MM.1S (cell line): ENCODE measurements at regions not wholly inside any gene's neighbourhood (a gene's known extent, or its start where the extent isn't known, plus 50 kb on each side); places are given as distances from the start of the nearest gene placed in this dataset.

ENCODE experiments used
- CTCF ChIP-seq: fragments of 300-600 bp; sonication (generic); IDR thresholded peaks from 2 replicates; pipeline ENCODE4 v1.5.1; 2016; ENCODE audit warnings: antibody characterized with exemption, low read length, mixed read lengths
- EZH2 ChIP-seq: fragments of 300-600 bp; sonication (generic); optimal IDR thresholded peaks from 2 replicates; pipeline ENCODE3; 2017; ENCODE audit warnings: low read depth, mild to moderate bottlenecking, antibody characterized with exemption, low read length, mixed read lengths
- EZH2phosphoT487 ChIP-seq: fragments of 300-600 bp; sonication (generic); IDR thresholded peaks from 2 replicates; pipeline ENCODE4 v1.6.1; 2018; ENCODE audit warnings: antibody characterized with exemption, low read length

GRCh38 chr1:195876792-195877191 lies 731.4 kb downstream of the KCNT2 start:
- no peak for TF ChIP-seq CTCF
- no peak for TF ChIP-seq EZH2phosphoT487
- TF ChIP-seq EZH2 = no peak
